Hepatocyte (in vitro differentiated cells): ENCODE measurements at regions not wholly inside any gene's neighbourhood (a gene's known extent, or its start where the extent isn't known, plus 50 kb on each side); places are given as distances from the start of the nearest gene placed in this dataset.

Source experiments
- CTCF ChIP-seq: fragments of 200-600 bp; sonication (generic); IDR thresholded peaks from 2 replicates; pipeline ENCODE4 v1.5.1; 2016; ENCODE audit warnings: antibody characterized with exemption, mild to moderate bottlenecking; ENCODE audit not compliant: poor library complexity
- EZH2 ChIP-seq: fragments of 200-600 bp; sonication (generic); IDR thresholded peaks from 2 replicates; pipeline ENCODE4 v1.6.1; 2016; ENCODE audit warnings: antibody characterized with exemption, mild to moderate bottlenecking, borderline replicate concordance

GRCh38 chr3:87436781-87437543 lies 160.6 kb upstream of the POU1F1 start:
- TF ChIP-seq EZH2 (no peak), CTCF (no peak)
